ENCODE measurements at regions not wholly inside any gene's neighbourhood (a gene's known extent, or its start where the extent isn't known, plus 50 kb on each side); places are given as distances from the start of the nearest gene placed in this dataset.

GRCh38 chr3:66140106-66140505 is 80.7 kb upstream of the SLC25A26 start:
- TF ChIP-seq EP300 (IDR thresholded peaks at IDR 0.05) (no peak), POLR2A (IDR thresholded peaks at IDR 0.05) (no peak), CTCF (IDR thresholded peaks at IDR 0.05) (no peak), POLR2AphosphoS5 (IDR thresholded peaks at IDR 0.05) (no peak)

Data from sigmoid colon (tissue), 4 donors.